ENCODE measurements at regions not wholly inside any gene's neighbourhood (a gene's known extent, or its start where the extent isn't known, plus 50 kb on each side); places are given as distances from the start of the nearest gene placed in this dataset.

- DNase-seq = no peak
Observed at GRCh38 chr2:239640676-239641578, 240.1 kb upstream of the HDAC4 start.

- DNase-seq = no peak
Observed at GRCh38 chr2:239640210-239640609, 239.4 kb upstream of the HDAC4 start.

- no peak for DNase-seq
Observed at GRCh38 chr2:239639421-239640185, 238.8 kb upstream of the HDAC4 start.

DNA sequence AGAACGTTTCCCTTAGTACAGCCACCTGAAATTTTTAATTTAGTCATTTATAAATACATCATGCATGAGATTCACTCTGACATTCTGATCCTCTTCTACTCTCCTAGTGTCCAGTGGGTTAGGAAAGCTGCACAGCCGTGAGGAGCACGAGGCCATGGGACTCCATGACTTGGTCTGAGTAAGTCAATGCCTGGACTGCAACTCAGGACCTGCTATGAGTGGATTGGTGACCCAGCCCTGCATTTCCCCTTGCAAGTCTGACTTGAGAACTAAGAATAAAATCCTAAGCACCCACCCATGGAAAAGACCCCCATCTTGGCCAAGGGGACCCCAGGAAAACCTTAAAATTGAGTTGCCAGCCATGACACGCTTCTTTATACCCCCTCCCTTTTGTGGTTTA, 237.6 kb upstream of the HDAC4 start:
- no peak for DNase-seq

DNA sequence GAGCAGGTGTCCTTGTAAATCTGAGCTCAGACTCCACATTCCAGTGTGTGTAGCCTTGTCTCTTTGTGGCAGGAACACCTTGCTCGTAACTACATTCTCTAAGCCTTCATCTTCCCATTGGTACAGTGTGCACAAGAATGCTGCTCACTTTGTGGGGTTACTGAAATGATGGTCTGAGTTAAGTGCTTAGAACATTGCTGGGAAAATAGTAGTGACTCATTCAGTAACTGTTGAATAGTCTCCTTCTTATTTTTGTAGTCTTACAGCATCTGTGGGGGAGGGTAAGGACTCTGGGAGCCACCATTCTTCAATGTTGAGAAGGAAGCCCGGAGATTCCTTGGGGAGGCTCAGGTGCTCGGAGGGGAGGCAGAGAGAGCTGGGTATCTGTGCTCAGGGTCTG, 236.0 kb upstream of the HDAC4 start:
- DNase-seq = no peak

DNA sequence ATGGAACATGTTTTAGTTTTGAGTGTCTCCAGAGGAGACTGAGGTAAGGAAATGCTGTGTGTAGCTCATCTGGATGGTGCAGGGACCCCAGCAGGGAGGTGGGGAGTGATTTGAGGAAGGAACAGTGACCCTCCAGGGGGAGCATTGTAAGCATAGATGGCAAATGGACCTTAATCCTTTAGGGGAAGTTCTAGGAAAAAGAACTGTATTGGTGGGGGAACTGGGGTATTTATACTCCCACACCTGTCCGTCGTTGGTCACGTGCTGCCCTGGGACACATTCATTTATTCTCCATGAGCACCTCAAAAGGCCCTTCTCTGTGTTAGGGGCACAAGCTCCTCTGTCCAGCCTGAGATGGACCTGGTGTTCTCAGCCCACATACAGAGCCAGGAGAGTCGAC, 233.9 kb upstream of the HDAC4 start:
- no peak for DNase-seq

DNA sequence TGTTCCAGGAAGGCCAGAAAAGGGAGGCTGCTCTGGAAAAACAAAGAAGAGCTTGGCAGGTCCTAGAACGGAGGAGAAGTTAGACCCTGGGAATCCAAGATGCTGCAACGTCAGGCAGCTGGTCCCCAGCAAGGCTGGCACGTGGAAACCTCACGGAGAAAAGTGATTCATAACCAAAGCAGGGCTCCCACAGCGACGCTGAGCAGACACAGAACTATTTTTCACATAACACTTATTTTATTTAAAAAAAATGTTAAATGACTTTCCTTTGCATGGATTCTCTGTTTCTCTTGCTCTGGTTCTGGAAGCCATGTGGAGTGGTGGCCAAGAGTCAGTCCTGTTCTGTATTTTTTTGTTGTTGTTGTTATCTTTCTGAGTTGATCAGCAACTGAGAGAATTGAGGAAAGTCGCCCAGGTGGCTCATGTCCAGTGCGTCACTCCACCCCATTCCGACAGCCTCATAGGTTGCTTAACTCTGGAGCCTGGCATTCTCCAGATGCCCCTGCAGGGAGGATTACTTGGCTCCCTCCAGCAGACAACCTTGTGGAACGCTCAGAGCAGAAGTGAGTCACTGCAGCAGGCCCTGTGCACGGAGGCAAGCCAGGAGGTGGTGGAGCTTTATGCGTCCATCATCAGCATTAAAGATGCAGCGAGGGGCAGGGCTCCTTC, 229.9 kb upstream of the HDAC4 start:
- no peak for DNase-seq

GRCh38 chr2:239629926-239630617, 229.3 kb upstream of the HDAC4 start:
- DNase-seq = no peak

DNA sequence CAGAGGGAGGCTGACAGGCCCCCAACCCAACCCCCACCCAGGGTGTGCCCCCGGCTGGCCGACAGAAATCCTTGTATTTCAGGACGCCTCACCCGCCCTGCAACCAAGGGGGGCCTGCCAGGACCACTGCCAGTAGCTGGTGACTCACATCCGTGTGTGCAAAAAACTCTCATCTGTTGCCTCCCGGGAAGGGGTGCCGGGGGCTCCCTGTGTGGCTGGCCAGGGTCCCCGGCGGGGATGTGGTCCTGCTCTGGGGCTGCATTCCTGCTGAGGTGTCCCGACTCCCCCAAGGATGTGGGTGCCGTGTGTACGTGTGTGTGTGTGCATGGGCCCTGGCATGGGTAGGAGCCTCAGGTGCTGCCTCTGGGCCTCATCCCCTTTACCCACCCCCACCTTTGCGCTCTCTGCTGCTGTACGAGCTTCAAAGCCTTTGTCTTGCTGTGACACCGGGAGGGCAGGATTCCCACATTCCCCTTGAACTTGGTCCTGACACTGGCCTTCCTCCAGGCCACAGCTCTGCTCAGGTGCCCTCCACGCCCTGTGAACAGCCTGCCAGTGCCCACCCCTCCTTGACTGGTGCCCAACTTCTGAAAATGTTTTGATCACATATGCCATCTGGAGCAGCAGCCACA, 226.3 kb upstream of the HDAC4 start:
- DNase-seq = no peak

DNA sequence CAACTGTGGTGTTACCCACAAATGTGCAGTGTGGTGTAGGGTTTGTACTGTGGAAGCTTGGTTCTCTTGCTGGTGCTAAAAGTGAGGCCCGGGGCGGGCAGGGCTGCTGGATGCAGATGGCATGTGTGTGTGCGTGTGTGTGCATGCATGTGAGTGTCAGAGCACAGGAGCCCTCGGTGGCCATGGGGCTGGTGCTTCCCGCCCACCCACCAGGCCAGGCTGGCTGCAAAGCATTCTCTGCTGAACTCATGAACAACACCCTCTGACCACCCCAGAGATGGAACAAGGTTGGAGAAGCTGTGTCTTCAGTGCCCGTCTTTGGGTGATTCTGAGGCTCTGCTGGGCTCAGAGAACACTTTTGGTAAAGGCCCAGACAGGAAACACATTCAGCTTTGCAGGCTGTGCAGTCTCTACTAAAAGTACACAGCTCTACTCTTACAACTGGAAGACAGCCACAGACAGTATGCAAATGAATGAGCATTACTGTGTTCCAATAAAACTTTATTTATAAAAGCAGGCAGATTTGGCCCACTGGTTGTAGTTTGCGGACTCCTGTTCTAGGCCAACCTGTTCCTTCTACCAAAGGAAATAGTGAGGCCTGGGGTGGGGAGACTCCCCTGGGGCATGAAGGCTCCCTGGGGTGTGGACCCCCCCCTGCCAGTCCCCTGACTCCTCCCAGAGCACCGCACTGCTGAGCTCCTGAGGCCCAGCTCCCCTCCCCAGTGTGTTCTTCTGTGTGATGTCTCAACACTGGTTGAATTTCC, 225.3 kb upstream of the HDAC4 start:
- DNase-seq = no peak

DNA sequence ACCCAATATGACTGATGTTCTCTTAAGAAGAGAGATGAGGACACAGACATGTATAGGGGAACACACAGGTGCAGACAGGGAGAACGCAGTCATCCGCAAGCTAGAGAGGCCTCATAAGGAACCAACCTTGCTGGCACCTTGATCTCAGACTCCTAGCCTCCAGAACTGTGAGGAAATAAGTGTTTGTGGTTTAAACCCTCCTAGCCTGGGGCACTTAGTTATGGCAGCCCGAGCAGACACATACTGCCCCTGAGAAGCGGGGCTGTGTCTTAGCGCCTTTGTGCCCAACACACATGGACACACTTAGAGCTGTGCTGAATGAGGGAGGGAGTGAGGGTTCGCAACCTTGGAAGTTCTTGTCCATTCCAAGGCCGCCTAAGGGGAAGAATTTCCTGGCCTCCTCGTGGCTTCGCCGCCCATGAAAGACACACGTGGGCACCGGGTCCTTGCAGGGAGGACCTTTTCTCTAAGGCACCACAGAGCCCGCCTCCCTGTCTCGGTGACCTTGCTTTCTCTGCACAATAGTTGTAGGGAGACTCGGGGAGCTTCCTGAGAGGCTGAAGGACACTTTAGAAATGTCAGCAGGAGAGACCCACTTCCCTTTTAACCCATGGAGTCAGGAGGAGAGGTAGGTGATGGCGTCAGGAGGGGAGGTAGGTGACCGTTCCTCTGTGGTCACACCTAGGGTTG, 224.5 kb upstream of the HDAC4 start:
- DNase-seq = no peak

- no peak for DNase-seq
Observed at GRCh38 chr2:239621611-239622010, 220.8 kb upstream of the HDAC4 start.

DNA sequence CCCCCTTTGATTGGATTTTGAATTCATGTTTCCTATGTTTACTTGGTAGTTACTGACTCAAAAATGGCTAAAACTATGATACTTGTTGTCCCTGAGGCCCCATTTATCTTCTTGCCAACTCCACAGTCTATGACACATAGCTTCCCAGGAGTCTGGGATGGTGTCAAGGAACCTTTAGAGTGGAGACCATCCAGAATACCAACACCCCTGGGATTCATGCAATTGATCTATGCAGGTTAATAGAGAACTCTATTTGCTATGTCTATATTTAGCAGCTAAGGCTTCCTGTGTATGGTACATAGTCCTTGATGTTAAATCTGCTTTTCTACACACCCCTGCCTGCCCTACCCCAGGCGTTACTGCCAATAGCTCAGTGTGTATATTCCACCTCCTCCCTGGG, 218.5 kb upstream of the HDAC4 start:
- no peak for DNase-seq

DNA sequence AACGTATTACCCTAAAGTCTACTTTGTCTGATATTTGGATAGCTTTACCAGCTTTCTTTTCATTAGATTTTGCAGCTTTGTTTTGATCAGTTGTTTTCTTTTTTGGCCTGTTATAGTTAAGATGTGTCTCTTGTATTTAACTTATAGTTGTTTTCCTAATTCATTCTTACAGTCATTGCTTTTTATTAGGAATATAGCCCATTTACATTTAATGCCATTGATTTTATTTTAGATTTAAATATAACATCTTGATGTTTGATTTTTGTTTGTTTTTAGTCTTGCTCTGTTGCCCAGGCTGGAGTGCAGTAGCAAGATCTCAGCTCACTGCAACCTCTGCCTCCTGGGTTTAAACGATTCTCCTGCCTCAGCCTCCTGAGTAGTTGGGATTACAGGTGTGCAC, 215.9 kb upstream of the HDAC4 start:
- no peak for DNase-seq

DNA sequence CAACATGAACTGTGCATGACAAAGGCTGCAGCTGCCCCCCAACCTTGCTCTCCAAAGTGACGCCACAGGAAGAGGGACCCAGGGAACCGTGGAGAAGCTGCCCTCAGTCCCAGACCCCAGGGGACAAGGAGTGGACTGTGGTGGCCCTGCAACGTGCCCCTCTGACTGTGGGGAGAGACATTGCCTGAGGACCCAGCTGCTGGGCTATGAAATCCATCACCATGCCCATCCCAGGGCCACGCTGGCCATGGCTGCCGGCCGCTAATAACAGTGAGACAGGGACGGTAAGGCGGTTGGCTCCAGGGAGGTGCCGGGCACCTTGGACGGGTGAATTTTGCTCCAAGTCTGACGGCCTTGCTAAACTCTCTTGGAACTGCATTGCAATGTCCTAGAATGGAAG, 211.3 kb upstream of the HDAC4 start:
- DNase-seq = no peak

DNA sequence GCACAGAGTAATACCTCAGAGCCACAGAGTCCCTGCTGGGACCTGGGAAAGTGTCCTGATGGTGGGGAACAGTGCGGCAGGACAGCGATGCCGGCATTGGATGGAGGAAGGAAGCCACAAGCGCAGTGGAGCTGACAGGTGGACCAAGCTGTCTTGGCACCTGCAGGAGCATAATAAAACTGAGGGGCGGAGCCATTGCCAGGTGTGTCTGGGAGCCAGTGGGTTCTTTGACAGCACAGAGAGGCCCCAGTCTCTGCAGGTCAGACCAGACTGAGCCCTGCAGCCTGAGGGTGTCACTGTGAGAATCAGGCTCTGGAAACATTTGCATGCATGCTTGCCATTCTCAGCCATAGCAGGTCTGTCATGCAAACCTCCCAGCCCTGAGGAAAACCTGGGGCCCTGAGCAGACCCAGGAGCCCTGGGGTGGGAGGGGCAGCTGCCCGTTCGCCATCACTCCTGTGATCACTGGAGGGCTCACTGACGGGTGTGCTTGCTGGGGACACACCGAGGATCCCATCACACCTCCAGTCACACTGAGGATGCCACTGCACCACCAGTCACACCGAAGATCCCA, 210.5 kb upstream of the HDAC4 start:
- no peak for DNase-seq

- DNase-seq = no peak
Observed at GRCh38 chr2:239610457-239611221, 209.8 kb upstream of the HDAC4 start.

GRCh38 chr2:239609607-239610310, 208.9 kb upstream of the HDAC4 start:
- no peak for DNase-seq

- no peak for DNase-seq
Observed at GRCh38 chr2:239609162-239609561, 208.3 kb upstream of the HDAC4 start.
